ENCODE measurements at regions not wholly inside any gene's neighbourhood (a gene's known extent, or its start where the extent isn't known, plus 50 kb on each side); places are given as distances from the start of the nearest gene placed in this dataset.
"Not testable (repeated sequence)": the region's sequence is repeated elsewhere in the genome, so short reads cannot be mapped to it uniquely, and the experiment has no call there.

DNA sequence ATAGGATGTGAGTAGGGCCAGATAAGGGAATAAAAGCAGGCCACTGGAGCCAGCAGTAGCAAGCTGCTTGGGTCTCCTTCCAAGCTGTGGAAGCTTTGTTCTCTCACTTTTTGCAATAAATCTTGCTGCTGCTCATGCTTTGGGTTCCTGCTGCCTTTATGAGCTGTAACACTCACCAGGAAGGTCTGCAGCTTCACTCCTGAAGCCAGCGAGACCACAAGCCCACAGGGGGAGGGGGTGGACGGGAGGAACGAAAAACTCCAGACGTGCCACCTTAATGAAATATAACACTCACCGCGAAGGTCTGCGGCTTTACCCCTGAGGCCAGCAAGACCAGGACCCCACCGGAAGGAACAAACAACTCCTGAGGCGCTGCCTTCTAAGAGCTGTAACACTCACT, 1324.4 kb upstream of the EYS start:
- DNase-seq (ENCODE audit: low spot score): no peak

DNA sequence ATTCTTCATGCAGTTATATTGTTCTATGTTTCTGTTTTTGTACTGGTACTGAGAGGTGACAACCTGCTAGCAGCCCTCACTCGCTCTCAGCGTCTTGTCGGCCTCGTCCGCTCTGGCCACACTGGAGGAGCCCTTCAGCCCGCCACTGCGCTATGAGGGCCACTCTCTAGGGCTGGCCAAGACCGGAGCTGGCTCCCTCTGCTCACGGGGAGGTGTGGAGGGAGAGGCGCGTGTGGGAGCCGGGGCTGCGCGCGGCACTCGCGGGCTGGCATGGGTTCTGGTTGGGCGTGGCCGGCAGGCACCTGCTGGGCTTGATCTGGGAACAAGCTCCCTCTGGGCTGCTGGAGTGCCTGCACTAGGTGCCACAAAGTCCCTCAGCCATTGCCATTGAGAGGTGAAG, 1323.8 kb upstream of the EYS start:
- no peak for DNase-seq (ENCODE audit: low spot score)

DNA sequence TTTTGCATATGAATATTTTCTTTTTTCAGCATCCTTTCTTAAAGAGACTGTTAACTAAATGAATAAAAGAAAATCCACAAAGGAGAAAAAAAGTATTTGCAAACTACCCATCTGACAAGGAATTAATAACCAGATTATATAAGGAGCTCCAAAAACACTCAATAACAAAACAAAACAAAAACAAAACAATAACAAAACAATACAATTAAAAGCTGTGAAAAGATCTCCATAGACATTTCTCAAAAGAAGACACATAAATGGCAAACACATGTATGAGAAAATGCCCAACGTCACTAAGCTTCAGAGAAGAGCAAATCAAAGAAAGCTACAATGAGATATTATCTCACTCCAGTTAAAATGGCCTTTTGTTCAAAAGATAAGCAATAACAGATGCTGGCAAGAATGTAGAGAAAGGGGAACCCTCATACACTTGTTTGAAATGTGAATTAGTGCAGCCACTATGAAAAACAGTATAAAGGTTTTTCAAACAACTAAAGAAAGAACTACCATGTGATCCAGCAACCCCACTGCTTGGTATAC, 1310.0 kb upstream of the EYS start:
- no peak for DNase-seq (ENCODE audit: low spot score)

DNA sequence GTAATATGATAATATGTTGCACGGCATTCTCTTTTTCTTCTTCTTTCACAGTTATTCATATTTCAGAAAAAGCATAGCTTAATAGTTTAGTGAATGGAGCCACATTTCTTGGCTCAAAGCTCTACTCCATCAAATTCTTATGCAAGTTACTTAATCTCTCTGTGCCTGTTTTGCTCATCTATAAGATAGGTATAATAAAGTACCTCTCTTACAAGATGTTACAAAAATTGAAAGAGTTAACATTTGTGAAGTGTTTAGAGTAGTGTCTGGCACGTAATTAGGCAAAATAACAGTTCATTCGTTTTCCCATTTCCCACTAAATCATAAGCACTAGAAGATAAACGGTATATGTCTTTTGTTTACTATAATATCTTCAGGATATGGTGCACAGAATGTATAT, 1304.4 kb upstream of the EYS start:
- no peak for DNase-seq (ENCODE audit: low spot score)

DNA sequence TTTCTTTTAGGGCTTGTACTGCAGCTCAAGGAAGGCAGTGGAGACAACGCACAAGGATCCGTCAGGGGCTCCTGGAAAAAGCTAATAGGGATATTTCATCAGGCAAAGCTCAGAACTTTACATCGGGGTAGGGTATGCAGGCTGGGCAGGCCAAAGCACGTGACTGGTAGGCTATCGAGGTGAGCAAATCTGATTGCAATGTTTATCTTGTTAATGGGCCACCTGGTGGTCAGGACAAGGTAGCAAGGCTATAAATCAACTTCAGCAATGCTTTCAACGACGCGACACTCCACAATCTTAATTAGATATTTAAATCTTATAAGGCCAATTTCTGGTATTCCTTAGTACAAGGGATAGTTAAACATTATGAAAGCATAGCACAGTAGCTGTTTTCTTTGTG, 1302.8 kb upstream of the EYS start:
- DNase-seq (ENCODE audit: low spot score): no peak

DNA sequence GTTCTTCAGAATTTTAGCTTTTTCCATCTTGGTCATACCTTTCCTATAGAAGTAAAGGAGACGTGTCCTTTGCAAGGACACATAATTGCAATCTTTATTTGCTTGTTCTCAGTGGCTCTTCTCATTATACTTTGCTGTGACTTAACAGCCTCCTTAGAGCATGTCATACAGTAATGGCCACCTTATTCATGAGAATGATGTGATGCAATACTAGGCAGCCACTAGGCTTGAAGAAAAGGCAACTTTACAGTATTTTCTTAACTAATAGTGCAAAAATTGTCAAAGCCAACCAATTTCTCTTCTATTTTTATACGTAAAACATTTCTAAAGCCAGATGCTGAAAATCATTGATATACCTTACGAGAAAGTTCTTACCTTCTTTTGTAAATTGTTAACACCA, 1296.8 kb upstream of the EYS start:
- DNase-seq (ENCODE audit: low spot score): no peak

DNA sequence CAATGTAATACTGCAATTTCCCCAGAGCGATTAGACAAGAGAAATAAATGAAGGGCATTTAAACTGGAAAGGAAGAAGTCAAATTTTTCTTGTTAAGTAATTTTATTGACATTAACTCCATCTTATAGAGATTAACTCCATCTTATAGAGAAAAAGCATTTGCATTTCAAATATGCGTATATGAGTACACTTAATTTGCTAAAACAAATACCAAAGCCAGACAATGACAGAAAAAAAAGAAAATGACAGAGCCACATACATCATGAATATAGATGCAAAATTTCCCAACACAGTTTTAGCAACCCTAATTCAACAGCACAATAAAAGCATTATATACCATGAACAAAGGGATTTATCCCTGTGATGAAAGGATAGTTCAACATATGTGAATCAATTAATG, 1293.1 kb upstream of the EYS start:
- no peak for DNase-seq (ENCODE audit: low spot score)

DNA sequence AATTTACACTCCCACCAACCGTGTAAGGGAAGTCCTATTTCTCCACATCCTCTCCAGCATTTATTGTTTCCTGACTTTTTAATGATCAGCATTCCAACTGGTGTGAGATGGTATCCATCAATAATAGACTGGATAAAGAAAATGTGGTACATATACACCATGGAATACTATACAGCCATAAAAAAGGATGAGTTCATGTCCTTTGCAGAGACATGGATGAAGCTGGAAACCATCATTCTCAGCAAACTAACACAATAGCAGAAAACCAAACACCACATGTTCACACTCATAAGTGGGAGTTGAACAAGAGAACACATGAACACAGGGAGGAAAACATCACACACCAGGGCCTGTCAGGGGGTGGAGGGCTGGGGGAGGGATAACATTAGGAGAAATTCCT, 1290.6 kb upstream of the EYS start:
- not testable (repeated sequence) for DNase-seq (ENCODE audit: low spot score)

DNA sequence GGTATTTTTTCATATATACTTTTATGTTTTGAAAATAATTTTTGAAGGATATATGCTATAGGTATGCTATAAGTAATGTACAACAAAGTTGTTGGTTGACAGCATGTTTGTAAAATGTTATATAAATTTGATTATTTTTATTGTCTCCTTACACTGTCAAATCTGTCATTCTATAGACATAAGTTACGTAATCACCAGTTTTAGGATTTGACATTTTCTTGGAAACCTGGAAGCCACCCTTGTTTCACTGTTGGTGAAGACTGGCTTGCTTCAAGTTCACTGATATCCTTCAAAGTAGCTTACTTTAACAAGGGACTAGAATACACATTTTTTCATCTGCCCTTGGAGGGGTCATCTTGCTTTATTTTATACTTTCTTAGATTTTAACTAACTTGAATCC, 1288.6 kb upstream of the EYS start:
- DNase-seq (ENCODE audit: low spot score): no peak

DNA sequence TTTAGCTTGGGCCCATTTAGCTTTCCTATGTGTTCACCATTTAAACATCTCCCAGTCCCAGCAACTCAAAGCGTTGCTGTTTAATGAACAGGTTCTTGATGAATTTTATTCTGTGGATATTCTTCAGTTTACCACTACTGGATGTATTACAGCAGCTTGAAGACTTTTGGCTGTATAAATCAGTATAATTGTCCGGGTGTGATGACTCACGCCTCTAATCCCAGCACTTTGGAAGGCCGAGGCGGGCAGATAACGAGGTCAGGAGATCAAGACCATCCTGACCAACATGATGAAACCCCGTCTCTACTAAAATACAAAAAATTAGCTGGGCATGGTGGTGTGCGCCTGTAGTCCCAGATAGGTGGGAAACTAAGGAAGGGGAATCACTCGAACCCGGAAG, 1286.7 kb upstream of the EYS start:
- DNase-seq (ENCODE audit: low spot score): not testable (repeated sequence)

DNA sequence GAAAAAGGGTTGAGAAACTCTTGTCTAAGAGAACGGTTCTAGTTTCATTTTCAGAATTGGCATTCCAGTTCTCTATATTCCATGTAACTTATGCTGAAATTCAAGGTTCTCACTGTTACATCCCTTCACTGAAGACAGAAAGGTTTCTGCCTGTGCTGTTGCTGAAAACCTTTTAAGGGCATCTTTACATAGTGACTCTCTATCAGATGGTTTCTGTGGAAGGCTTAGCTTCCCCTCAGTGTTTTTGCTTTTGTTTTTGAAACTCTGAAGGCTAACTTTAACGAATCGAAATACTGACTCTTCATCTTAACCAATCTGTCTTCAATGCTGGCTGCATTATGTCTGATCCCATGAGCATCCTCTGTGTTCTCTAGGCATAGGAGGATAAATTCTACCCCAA, 1286.2 kb upstream of the EYS start:
- DNase-seq (ENCODE audit: low spot score): no peak

DNA sequence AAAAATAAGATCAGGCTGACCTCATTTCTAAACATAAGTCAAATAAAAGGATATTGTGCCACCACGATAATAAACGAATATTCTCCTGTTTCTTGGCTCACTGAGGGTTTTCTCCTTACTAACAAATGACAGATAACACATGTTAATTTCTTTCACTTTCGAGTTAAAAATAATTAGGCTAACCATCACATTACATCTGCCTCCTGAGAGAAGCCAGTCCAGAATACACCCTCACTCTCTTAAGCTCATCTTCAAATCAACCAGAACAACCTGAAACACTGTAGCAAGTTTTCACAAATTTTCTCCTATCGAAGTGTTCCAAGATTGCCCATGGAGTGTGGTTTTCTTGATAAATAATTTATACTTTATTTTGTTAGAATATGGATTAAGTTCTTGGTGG, 1285.6 kb upstream of the EYS start:
- no peak for DNase-seq (ENCODE audit: low spot score)

DNA sequence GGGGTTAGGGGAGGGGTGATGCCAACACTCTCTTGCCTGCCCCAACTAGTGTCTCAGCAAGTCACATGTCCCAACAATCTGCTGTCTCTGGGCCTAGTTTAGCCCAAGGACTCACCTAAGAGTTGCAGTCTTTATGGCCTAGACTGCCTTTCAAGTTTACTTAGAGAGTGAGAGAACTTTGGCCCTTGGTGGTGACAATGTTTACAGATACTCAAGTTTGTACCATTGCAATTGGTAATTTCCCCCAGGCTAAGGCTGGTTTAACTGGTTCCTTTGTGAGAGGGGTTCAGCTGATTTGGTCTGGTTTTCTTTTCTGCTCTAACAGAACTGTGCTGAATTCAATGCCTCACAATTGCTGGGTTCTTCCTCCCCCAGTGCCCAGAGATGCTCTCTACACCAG, 1279.9 kb upstream of the EYS start:
- DNase-seq (ENCODE audit: low spot score): peak; percentile 32

DNA sequence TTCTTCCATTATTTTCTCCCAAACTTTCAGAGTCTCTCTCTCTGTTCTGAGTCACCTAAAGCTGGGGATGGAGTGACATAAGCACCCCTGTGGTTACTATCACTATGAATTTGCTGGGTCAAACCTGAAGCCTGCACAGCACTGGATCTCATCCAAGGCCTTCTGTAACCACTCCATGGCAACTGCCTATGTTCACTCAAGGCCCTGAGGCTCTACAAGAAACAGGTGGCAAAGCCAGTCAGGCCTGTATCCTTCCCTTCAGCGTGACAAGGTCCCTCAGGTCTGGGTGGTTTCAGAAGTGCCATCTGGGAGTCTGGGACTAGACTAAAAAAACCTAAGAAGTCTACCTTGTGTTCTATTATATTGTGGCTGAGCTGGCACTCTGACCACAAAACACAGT, 1278.8 kb upstream of the EYS start:
- DNase-seq (ENCODE audit: low spot score): no peak

DNA sequence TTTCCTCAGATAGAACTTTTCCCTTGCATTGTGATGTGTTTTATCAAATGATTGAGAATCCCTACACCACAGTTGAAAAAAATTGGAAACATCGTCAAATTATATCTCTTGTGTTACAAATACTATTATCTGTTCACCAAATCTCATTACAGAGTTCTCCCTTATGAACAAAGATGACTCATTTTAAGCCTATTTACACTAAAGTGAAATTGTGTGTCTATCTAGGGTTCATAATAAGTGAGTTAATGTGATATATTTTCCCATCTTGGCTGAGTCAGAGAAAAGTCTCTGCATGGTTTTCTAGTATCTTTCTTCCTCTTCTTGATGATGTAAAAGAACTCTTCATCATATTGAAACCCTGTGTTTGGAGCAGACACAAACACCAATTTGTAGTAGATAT, 1263.3 kb upstream of the EYS start:
- no peak for DNase-seq (ENCODE audit: low spot score)

DNA sequence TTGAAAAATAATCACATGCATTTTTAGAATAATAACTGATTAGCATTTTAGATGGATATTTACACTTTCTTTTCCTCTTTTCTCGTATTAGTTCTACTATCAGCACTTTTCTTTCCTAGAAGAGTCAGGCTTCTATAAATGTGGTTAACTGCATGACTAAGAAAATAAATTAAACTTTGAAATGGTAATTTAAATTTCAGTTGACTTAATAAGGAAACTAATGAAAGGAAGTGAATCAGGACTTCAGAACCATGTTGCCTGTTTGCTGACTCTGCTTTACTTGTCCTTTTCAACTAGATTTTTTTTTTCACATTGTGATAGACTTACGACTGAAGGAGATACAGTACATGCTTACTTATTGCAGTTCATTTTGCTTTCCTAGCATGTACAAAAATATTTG, 1258.2 kb upstream of the EYS start:
- no peak for DNase-seq (ENCODE audit: low spot score)

DNA sequence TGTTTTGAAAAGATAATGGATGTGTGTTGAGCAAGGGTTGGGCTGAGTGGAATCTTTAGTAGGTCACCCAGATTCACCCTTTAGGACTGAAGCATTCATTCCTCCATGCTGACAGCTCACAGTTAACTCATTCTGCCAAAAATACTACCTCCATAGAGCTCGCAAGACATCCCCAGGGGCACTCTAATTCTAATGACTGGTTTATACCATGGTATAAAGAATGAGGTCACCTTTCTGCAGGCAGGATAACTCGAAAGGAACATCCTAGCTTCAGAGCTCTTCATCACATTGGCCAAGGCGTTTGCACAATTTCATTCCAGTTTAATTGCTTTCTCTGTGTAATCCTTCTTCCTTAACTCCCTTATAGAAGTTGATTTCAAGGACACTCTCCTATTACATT, 1257.2 kb upstream of the EYS start:
- no peak for DNase-seq (ENCODE audit: low spot score)

DNA sequence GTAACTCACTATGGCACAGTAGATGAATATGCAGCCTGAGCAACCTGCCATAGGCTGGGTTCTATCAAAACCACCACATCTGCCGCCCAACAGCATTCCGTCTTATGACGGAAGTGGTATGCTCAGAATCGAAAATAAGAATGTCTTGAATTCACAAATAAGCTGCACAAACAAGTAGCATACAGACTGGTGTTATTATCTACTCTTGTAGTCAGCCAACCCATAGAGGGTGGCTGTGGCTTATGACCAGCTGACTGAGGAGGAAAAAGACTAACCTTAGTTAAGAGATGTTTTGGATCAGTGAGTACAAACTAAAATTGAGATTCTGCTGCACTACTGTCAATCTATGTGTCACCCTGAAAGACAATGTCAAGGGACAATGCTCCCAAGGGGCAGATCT, 1255.1 kb upstream of the EYS start:
- DNase-seq (ENCODE audit: low spot score): no peak

DNA sequence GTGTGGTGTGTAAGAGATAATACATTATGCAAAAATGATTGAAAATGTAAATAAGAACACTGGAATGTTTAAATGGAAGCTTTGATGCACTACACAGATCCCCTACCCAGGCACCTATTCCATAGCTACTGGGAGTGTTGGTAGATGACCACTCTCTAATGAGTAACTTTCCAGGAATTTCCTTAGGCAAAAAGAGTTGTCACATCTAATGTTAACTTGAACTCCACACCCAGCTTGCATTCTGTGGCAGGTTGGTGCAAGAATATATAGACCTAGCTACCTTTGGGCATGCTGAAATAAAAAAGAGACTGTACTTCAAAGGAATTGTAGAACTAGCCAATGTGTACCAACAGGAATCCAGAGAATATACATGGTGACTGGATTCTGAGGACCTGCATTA, 1254.2 kb upstream of the EYS start:
- DNase-seq (ENCODE audit: low spot score): no peak

DNA sequence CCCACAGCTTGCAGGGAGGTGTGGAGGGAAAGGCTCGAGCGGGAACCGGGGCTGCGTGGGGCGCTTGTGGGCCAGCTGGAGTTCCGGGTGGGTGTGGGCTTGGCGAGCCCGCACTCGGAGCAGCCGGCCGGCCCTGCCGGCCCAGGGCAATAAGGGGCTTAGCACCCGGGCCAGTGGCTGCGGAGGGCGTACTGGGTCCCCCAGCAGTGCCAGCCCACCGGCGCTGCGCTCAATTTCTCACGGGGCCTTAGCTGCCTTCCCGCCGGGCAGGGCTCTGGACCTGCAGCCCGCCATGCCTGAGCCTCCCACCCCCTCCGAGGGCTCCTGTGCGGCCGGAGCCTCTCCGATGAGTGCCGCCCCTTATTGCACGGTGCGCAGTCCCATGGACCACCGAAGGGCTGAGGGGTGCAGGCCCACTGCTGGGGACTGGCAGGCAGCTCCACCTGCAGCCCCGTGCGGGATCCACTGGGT, 1242.2 kb upstream of the EYS start:
- no peak for DNase-seq (ENCODE audit: low spot score)

DNA sequence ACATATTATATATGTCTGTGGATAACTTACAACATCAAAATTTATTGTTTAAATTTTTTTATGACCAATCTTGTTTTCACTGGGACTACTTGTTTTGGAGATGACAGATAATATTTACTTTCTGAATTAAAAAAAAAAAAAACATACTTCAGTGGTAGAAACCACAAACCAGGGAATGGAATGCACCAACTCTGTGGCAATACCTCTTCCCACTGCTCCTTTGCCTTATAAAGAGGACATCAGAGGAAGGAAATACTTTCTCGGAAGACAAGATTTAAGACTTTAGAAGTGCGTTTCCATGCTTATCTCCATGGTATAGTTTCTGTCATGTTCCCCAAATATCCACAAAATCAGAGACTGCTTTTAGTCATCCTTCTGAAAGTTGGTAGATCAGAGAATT, 1241.1 kb upstream of the EYS start:
- no peak for DNase-seq (ENCODE audit: low spot score)

DNA sequence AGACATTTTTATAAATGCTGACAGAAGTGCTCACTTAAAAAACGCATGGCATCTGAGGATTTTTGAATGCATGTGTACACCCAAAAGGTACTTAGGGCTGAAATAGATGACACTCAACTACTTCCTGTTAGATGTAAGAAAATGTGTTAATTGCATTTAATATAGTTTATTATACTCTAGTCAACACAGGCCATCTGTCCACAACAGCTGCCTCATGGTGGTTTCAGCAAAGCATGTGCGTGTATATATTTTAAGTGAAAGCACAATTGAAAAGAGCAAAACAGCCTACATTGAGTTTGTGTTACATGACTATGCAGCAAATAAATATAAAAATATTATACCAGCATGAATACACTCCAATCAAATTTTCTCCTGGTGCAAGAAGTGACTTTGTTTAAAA, 1233.0 kb upstream of the EYS start:
- no peak for DNase-seq (ENCODE audit: low spot score)

DNA sequence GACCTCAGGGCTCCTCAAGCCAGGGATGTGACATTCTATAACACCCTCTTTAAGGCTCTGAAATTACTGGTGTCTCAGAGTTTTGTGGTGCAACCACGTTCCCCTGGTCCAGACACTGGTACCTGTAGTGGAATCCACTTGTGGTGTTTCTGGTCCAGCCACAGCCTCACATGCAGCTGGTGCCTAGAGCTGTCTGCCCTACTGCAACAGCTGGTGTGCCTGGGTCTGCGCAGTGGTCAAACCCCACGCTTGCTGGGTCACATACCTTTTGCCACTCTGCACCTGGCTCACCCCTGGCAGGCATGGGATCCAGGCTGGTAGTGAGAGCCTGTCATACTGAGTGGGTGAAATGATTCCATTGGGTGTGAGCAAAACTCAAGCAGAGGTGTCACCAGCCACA, 1230.2 kb upstream of the EYS start:
- DNase-seq (ENCODE audit: low spot score): no peak

DNA sequence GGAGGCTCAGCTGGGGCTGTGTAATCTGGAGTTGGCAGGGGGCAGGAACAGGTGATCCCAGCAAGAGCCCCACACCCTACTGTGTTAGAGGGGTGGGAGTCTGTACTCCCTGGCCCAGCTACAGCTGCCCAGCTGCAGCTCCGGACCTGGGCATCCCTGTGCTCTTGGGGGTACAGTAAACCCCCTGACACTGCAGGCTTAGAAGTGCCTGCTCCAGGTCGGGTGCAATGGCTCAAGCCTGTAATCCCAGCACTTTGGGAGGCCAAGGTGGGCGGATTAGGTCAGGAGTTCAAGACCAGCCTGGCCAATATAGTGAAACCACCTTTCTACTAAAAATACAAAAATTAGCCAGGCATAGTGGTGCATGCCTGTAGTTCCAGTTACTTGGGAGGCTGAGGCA, 1228.6 kb upstream of the EYS start:
- DNase-seq (ENCODE audit: low spot score): no peak

DNA sequence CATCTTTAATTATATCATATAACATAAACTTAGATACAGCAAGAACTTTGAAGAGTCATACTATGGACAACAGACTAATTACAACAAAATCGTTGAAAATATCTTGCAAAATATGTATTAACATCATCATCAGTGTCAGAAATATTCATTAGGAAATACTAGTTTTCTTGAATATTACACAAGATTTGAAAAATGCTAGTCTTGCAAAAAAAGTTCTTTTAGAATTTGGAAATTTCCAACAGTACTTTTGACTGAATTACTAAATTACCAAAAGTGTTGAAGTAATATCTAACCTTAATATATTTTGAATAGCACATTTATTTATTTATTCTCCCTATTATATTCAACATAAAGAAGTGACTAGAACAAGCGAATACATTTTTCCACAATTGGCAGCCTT, 1224.8 kb upstream of the EYS start:
- no peak for DNase-seq (ENCODE audit: low spot score)

Measured in HuH-7 (cell line).